Mucosa of descending colon (tissue), 3 donors: ENCODE measurements at regions not wholly inside any gene's neighbourhood (a gene's known extent, or its start where the extent isn't known, plus 50 kb on each side); places are given as distances from the start of the nearest gene placed in this dataset.

Source experiments
- ATAC-seq: fragments of 200-7000 bp; cut with Tn5 transposase; one replicate; pipeline ENCODE4 v1.9.1; 2020; ENCODE audit warnings: mild to moderate bottlenecking, moderate library complexity
- DNase-seq, 3 donors: peaks; one replicate each; pipeline ENCODE4 v3.0.0-alpha.2; 2020
- H3K36me3 ChIP-seq: fragments of 200-600 bp; one replicate; pipeline ENCODE4 v1.8.0; 2021; ENCODE audit warnings: low read depth, mild to moderate bottlenecking
- H3K4me1 ChIP-seq: fragments of 200-600 bp; one replicate; pipeline ENCODE4 v1.8.0; 2021; ENCODE audit warnings: low read depth, mild to moderate bottlenecking
- H3K4me3 ChIP-seq: fragments of 200-600 bp; one replicate; pipeline ENCODE4 v1.8.0; 2021; ENCODE audit warnings: mild to moderate bottlenecking
- H3K9me3 ChIP-seq: fragments of 200-600 bp; one replicate; pipeline ENCODE4 v1.8.0; 2021; ENCODE audit warnings: mild to moderate bottlenecking
- CTCF ChIP-seq: fragments of 200-600 bp; IDR thresholded peaks from one replicate; pipeline ENCODE4 v1.8.0; 2022; ENCODE audit warnings: antibody characterized with exemption, mild to moderate bottlenecking
- intact Hi-C, 2 donors: fragments of 100-400 bp; cut with DNase I in 1 of 2; cut with micrococcal nuclease in 1 of 2; formaldehyde crosslinking; loops; one replicate each; pipeline versions ENCODE4 v1.11.0 to v1.11.1; 2022; cut with DNase I, micrococcal nuclease
- donor health status: DM: no; HTN: no; CAD: no; lungs with moderate emphysema.
- donor health status: DM: no; HTN: no; CAD: no.
- donor health status: DM: no; HTN: yes; CAD: no.

DNA sequence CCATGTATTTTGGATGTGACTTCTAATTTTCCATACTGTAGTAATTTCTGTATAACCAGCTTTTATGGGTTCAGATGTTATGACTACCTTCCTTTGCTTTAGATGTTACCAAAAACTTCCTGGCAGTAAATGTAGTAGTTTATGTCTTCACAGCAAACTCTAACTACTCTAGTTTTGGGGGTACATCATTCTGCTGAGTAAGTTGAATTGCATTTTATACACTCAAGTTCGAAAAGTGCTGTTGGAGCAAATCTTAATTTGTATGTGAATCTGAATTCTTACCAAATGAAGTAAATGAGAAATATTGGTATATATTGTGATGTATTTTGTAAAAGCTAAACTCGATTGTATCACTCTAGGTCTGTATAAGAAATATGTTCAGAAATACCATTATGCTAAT, 728.3 kb upstream of the CDH8 start:
- peaks cover 16% of the 10 kb centered on the region for H3K9me3 ChIP-seq
- intact Hi-C loops, result no loop called here
- H3K4me3 ChIP-seq, result no peak overlapping the region
- ATAC-seq, result no peak
- TF ChIP-seq CTCF, result no peak
- no peaks in the 10 kb centered on the region for H3K4me1 ChIP-seq
- no peak for DNase-seq
- H3K36me3 ChIP-seq, result no peaks in the 10 kb centered on the region

- H3K9me3 ChIP-seq, result peaks cover 16% of the 10 kb centered on the region
- intact Hi-C loops, result no loop called here
- no peak for TF ChIP-seq CTCF
- DNase-seq (no peak), ATAC-seq (no peak)
- no peaks in the 10 kb centered on the region for H3K4me1 ChIP-seq
- H3K4me3 ChIP-seq, result no peak overlapping the region
- H3K36me3 ChIP-seq, result no peaks in the 10 kb centered on the region
These were observed 724.2 kb upstream of the CDH8 start for GRCh38 chr16:62760398-62760797.

GRCh38 chr16:62755938-62756337, 719.7 kb upstream of the CDH8 start:
- no peak for TF ChIP-seq CTCF
- intact Hi-C loops, result no loop called here
- peaks cover 14% of the 10 kb centered on the region for H3K9me3 ChIP-seq
- no peaks in the 10 kb centered on the region for H3K4me1 ChIP-seq
- no peak for ATAC-seq
- no peak for DNase-seq
- H3K36me3 ChIP-seq, result no peaks in the 10 kb centered on the region
- no peak overlapping the region for H3K4me3 ChIP-seq

GRCh38 chr16:62752854-62753253, 716.6 kb upstream of the CDH8 start:
- Histone ChIP-seq H3K9me3 (peaks cover 10% of the 10 kb centered on the region), H3K36me3 (no peaks in the 10 kb centered on the region), H3K4me1 (no peaks in the 10 kb centered on the region), H3K4me3 (no peak overlapping the region)
- intact Hi-C loops, result no loop called here
- TF ChIP-seq CTCF, result no peak
- DNase-seq (no peak), ATAC-seq (no peak)

DNA sequence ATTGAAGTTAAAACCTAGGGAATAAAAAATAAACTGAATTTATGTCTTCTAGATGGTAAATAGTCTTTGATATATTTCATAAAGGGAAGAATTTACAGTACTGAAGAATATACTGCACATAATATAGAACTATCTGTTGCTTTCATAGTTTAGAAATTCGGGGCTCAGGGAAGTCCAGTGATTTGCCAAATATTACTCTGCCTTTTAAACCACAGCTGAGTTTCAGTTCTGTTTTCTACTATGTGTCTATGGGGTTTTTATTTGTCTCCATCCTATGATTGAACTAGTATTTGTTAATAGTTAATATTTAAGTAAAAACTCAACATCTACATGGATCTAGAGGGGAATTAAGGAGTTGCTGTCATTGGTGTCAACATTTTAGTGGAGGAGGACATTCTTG, 715.0 kb upstream of the CDH8 start:
- DNase-seq, result no peak
- no peaks in the 10 kb centered on the region for H3K36me3 ChIP-seq
- intact Hi-C loops, result no loop called here
- TF ChIP-seq CTCF, result no peak
- H3K4me3 ChIP-seq, result no peak overlapping the region
- peaks cover 10% of the 10 kb centered on the region for H3K9me3 ChIP-seq
- no peaks in the 10 kb centered on the region for H3K4me1 ChIP-seq
- no peak for ATAC-seq

DNA sequence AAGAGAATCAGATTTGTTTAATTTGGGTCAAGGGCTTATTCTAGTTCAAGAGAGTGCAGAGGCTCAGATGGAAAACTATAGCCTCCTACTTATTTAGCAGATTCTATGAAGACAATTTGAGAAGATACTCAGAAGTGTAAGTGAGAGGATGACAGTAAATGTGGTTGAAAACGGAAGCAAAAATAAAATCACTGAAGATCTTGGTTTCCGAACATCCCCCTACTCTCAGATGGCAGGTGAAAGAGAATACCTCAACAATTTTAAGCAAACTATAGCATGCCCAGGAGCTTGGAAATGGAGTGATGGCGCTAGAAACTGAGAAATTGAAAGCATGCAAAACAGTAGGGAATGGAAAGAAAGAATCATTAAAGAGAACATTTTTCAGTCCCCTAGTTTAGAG, 705.5 kb upstream of the CDH8 start:
- intact Hi-C loops, result no loop called here
- H3K36me3 ChIP-seq, result no peaks in the 10 kb centered on the region
- peaks cover 11% of the 10 kb centered on the region for H3K9me3 ChIP-seq
- no peaks in the 10 kb centered on the region for H3K4me1 ChIP-seq
- TF ChIP-seq CTCF, result no peak
- DNase-seq, result no peak
- ATAC-seq, result no peak
- no peak overlapping the region for H3K4me3 ChIP-seq
